Lower lobe of right lung (tissue), 2 donors: ENCODE measurements at regions not wholly inside any gene's neighbourhood (a gene's known extent, or its start where the extent isn't known, plus 50 kb on each side); places are given as distances from the start of the nearest gene placed in this dataset.

ENCODE experiments used
- ATAC-seq, 2 donors: fragments of 200-7000 bp; cut with Tn5 transposase; one replicate each; pipeline ENCODE4 v1.9.1; 2020 to 2022; ENCODE audit warnings: mild to moderate bottlenecking in 2 of 2, moderate library complexity in 2 of 2
- DNase-seq: peaks from one replicate; pipeline ENCODE4 v3.0.0-alpha.2; 2020
- H3K27ac ChIP-seq: fragments of 200-600 bp; one replicate; pipeline ENCODE4 v1.8.0; 2022
- H3K27me3 ChIP-seq: fragments of 200-600 bp; one replicate; pipeline ENCODE4 v1.8.0; 2022; ENCODE audit warnings: low read depth
- H3K36me3 ChIP-seq: fragments of 200-600 bp; one replicate; pipeline ENCODE4 v1.8.0; 2022; ENCODE audit warnings: mild to moderate bottlenecking
- H3K4me1 ChIP-seq: fragments of 200-600 bp; one replicate; pipeline ENCODE4 v1.8.0; 2022
- H3K4me3 ChIP-seq: fragments of 200-600 bp; one replicate; pipeline ENCODE4 v1.8.0; 2022; ENCODE audit warnings: mild to moderate bottlenecking
- H3K9me3 ChIP-seq: fragments of 200-600 bp; one replicate; pipeline ENCODE4 v1.8.0; 2022
- intact Hi-C: fragments of 100-400 bp; cut with DNase I; formaldehyde crosslinking; loops from one replicate; pipeline ENCODE4 v1.11.0; 2022
- TF ChIP-seq, protein P1 (sequence below): fragments of 200-600 bp; IDR thresholded peaks from one replicate; pipeline ENCODE4 v1.8.0; 2022; ENCODE audit warnings: antibody characterized with exemption, mild to moderate bottlenecking
- donor health status: DM: no; HTN: yes; CAD: no; lungs with severe emphysema.

DNA sequence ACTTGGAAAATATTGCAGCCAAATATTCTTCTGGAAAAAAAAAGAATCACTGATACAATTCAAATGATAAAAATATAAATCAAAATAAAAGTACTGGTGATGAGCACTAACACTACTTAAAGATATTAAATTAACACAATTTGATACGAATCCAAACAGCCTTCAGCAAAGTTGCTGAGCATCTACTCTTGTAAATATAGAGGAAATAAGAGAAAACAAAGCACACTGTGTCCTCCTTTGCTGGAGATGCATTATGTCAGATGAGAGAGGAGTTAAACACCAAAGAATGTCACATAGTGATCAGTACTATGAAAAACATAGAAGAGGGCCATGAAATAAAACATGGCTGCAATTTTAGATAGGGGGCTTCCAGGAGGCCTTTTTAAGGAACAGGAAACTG lies 177.4 kb upstream of the RNPC3 start:
- Histone ChIP-seq H3K4me1 (no peaks in the 10 kb centered on the region), H3K9me3 (no peaks in the 10 kb centered on the region), H3K36me3 (no peaks in the 10 kb centered on the region), H3K4me3 (no peak overlapping the region), H3K27me3 (no peaks in the 10 kb centered on the region), H3K27ac (no peak overlapping the region)
- TF ChIP-seq, protein P1, sequence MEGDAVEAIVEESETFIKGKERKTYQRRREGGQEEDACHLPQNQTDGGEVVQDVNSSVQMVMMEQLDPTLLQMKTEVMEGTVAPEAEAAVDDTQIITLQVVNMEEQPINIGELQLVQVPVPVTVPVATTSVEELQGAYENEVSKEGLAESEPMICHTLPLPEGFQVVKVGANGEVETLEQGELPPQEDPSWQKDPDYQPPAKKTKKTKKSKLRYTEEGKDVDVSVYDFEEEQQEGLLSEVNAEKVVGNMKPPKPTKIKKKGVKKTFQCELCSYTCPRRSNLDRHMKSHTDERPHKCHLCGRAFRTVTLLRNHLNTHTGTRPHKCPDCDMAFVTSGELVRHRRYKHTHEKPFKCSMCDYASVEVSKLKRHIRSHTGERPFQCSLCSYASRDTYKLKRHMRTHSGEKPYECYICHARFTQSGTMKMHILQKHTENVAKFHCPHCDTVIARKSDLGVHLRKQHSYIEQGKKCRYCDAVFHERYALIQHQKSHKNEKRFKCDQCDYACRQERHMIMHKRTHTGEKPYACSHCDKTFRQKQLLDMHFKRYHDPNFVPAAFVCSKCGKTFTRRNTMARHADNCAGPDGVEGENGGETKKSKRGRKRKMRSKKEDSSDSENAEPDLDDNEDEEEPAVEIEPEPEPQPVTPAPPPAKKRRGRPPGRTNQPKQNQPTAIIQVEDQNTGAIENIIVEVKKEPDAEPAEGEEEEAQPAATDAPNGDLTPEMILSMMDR, result no peak
- ATAC-seq (no peak), DNase-seq (no peak)
- intact Hi-C loops, result no loop called here

DNA sequence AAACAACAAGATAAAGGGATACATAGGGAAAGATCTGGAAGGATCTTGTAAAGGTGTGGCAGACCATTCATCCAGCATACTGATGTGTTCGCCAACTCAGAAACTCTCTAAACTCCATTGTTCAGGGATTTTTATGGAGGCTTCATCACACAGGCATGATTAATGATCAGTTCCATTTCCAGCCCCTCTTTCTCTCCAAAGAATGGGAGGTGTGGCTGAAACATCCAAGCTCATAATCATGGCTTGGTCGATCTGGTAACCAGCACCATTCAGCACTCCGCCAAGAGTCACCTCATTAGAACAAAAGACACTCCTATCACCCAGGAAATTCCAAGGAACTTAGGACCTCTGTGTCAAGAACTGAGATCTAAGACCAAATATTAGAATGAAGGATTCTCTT lies 180.6 kb upstream of the RNPC3 start:
- Histone ChIP-seq H3K4me3 (no peak overlapping the region), H3K27ac (no peak overlapping the region), H3K27me3 (no peaks in the 10 kb centered on the region), H3K36me3 (no peaks in the 10 kb centered on the region), H3K4me1 (no peaks in the 10 kb centered on the region), H3K9me3 (no peaks in the 10 kb centered on the region)
- ATAC-seq (no peak), DNase-seq (no peak)
- TF ChIP-seq, protein P1, result no peak
- intact Hi-C loops, result no loop called here

DNA sequence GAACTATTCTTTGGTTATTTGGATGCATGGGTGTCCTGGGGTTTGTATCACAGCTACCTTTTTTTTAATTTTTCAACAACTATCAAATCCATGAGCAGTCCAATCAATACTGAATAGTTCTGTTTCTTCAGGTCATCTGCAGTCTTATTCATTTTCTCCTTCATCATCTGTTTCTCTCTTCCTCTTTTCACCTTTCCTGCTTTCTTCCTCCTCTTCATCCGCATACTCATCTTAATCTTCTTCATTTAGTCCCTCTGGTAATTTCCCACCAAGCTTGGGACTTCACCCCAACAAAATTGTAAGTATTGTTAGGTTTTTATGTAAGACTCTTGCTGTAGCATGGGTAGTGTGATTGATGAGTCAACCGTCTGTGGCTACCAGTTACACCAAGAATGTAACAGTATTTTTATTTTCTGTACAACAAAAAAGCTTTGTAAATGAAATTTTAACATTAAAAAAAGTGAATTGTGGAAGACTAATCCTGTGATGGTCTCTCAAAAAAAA lies 184.1 kb upstream of the RNPC3 start:
- H3K4me1 ChIP-seq, result no peaks in the 10 kb centered on the region
- intact Hi-C loops, result no loop called here
- ATAC-seq, result no peak

DNA sequence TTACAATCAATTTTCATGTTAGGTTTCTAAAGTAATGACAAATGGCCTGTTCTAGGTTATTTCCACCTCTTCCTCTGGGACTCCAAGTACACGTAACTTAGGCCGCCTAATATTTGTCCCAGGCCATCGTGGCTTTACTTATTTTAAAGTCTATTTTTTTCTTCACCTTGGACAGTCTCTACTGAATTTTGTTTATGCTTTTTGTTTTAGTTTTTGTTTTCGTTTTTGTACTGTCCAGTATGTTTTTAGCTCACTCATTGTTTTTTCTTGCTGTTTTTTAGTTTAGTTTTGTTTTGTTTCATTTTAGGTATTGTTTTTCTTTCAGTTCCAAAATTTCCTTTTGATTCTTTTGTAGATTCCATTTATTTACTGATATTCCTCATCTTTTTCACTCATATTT lies 187.7 kb upstream of the RNPC3 start:
- Histone ChIP-seq H3K4me1 (no peaks in the 10 kb centered on the region), H3K36me3 (no peaks in the 10 kb centered on the region), H3K4me3 (no peak overlapping the region), H3K9me3 (no peaks in the 10 kb centered on the region), H3K27me3 (no peaks in the 10 kb centered on the region), H3K27ac (no peak overlapping the region)
- ATAC-seq (no peak), DNase-seq (no peak)
- intact Hi-C loops, result no loop called here
- TF ChIP-seq, protein P1, result no peak

More for the DNA sequence above, 184.1 kb upstream of the RNPC3 start:
- Histone ChIP-seq H3K9me3 (no peaks in the 10 kb centered on the region), H3K4me3 (no peak overlapping the region), H3K36me3 (no peaks in the 10 kb centered on the region), H3K27ac (no peak overlapping the region), H3K27me3 (no peaks in the 10 kb centered on the region)
- TF ChIP-seq, protein P1, result no peak
- DNase-seq, result no peak

DNA sequence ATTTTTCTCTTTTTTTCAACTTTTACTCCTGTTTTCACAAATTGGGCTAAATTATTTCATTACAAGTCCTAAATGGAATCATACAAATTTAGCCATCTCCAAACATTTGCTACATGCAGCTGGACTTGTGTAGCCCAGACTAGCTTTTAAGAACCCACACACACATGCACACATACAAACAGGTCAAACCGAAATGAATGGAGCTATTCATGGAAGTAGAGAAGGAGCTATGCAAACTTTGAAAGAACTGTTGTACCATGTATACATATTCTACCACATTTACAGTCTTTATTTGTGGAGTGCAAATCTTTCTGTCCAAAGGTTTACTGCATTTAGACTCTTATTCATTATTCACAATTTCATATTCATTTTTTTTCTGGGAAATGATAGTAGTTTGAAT lies 189.1 kb upstream of the RNPC3 start:
- H3K27me3 ChIP-seq, result no peaks in the 10 kb centered on the region
- no peaks in the 10 kb centered on the region for H3K36me3 ChIP-seq
- intact Hi-C loops, result no loop called here
- TF ChIP-seq, protein P1, result no peak
- no peaks in the 10 kb centered on the region for H3K4me1 ChIP-seq
- no peak overlapping the region for H3K4me3 ChIP-seq
- H3K27ac ChIP-seq, result no peak overlapping the region
- ATAC-seq (no peak), DNase-seq (no peak)
- no peaks in the 10 kb centered on the region for H3K9me3 ChIP-seq

DNA sequence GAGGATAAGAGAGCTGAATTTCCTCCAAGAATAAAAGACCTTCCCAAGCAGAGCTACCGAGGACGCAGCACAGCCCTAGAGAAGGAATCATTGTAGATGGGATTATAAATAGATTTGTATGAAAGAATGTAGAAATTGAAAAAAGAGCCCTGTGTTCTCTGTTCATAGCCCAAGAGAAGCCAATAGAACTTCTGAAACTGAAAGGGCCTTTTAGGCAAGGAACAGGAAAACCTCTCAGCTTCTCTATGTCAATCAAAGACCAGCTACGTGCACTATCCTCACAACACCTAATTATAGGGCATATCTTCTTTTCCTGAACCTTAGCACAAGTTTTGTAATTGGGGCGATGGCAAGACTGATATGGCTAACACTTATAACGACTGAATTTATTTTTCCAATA lies 192.4 kb upstream of the RNPC3 start:
- TF ChIP-seq, protein P1, result no peak
- intact Hi-C loops, result no loop called here
- Histone ChIP-seq H3K27me3 (no peaks in the 10 kb centered on the region), H3K4me3 (no peak overlapping the region), H3K27ac (no peak overlapping the region), H3K4me1 (no peaks in the 10 kb centered on the region), H3K36me3 (no peaks in the 10 kb centered on the region), H3K9me3 (no peaks in the 10 kb centered on the region)
- no peak for ATAC-seq
- DNase-seq, result no peak
